ENCODE measurements at regions not wholly inside any gene's neighbourhood (a gene's known extent, or its start where the extent isn't known, plus 50 kb on each side); places are given as distances from the start of the nearest gene placed in this dataset.

DNA sequence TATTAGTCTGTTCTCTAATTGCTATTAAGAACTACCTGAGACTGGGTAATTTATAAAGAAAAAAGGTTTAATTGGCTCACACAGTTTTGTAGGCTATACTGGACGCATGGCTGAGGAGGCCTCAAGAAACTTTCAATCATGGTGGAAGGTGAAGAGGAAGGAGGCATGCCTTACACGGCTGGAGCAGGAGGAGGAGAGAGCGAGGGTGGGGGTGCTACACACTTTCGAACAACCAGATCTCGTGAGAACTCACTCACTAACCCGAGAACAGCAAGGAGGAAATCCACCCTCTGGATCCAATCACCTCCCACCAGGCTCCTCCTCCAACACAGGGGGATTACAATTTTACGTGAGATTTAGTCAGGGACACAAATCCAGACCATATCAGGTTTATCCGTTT, 90.0 kb downstream of the RMI1 start:
- TF ChIP-seq, protein P1, sequence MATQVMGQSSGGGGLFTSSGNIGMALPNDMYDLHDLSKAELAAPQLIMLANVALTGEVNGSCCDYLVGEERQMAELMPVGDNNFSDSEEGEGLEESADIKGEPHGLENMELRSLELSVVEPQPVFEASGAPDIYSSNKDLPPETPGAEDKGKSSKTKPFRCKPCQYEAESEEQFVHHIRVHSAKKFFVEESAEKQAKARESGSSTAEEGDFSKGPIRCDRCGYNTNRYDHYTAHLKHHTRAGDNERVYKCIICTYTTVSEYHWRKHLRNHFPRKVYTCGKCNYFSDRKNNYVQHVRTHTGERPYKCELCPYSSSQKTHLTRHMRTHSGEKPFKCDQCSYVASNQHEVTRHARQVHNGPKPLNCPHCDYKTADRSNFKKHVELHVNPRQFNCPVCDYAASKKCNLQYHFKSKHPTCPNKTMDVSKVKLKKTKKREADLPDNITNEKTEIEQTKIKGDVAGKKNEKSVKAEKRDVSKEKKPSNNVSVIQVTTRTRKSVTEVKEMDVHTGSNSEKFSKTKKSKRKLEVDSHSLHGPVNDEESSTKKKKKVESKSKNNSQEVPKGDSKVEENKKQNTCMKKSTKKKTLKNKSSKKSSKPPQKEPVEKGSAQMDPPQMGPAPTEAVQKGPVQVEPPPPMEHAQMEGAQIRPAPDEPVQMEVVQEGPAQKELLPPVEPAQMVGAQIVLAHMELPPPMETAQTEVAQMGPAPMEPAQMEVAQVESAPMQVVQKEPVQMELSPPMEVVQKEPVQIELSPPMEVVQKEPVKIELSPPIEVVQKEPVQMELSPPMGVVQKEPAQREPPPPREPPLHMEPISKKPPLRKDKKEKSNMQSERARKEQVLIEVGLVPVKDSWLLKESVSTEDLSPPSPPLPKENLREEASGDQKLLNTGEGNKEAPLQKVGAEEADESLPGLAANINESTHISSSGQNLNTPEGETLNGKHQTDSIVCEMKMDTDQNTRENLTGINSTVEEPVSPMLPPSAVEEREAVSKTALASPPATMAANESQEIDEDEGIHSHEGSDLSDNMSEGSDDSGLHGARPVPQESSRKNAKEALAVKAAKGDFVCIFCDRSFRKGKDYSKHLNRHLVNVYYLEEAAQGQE (IDR thresholded peaks at IDR 0.05; ENCODE audit: borderline replicate concordance): no peak
- TF ChIP-seq, protein P2, sequence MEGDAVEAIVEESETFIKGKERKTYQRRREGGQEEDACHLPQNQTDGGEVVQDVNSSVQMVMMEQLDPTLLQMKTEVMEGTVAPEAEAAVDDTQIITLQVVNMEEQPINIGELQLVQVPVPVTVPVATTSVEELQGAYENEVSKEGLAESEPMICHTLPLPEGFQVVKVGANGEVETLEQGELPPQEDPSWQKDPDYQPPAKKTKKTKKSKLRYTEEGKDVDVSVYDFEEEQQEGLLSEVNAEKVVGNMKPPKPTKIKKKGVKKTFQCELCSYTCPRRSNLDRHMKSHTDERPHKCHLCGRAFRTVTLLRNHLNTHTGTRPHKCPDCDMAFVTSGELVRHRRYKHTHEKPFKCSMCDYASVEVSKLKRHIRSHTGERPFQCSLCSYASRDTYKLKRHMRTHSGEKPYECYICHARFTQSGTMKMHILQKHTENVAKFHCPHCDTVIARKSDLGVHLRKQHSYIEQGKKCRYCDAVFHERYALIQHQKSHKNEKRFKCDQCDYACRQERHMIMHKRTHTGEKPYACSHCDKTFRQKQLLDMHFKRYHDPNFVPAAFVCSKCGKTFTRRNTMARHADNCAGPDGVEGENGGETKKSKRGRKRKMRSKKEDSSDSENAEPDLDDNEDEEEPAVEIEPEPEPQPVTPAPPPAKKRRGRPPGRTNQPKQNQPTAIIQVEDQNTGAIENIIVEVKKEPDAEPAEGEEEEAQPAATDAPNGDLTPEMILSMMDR (IDR thresholded peaks at IDR 0.05; ENCODE audit: poor library complexity, severe bottlenecking): no peak
- TF ChIP-seq TAF1 (IDR thresholded peaks at IDR 0.05; ENCODE audit: low read depth): no peak
- TF ChIP-seq POLR2AphosphoS5 (IDR thresholded peaks at IDR 0.05): no peak

Measured in neural cell (in vitro differentiated cells).